Peyer's patch (tissue), 4 donors: ENCODE measurements at regions not wholly inside any gene's neighbourhood (a gene's known extent, or its start where the extent isn't known, plus 50 kb on each side); places are given as distances from the start of the nearest gene placed in this dataset.

Source experiments
- DNase-seq, 3 donors: peaks; one replicate each; pipeline ENCODE4 v3.0.0-alpha.2; 2017 to 2019
- H3K27ac ChIP-seq, 4 donors: fragments of 200-600 bp; sonication (generic); one replicate each; pipeline ENCODE4 v1.5.1; 2016 to 2019
- H3K27me3 ChIP-seq, 2 donors: fragments of 200-600 bp; sonication (generic); one replicate each; pipeline ENCODE4 v1.5.1; 2019
- H3K36me3 ChIP-seq, 3 donors: fragments of 200-600 bp; sonication (generic); one replicate each; pipeline ENCODE4 v1.5.1; 2016 to 2019
- H3K4me1 ChIP-seq, 4 donors: fragments of 200-600 bp; sonication (generic); one replicate each; pipeline ENCODE4 v1.5.1; 2016 to 2019
- H3K4me3 ChIP-seq, 4 donors: fragments of 200-600 bp; sonication (generic); 1 replicate in 3 of 4; 2 replicates in 1 of 4; pipeline ENCODE4 v1.5.1; 2016 to 2019; ENCODE audit warnings: mild to moderate bottlenecking in 1 of 4
- H3K9me3 ChIP-seq, 4 donors: fragments of 200-600 bp; sonication (generic); one replicate each; pipeline ENCODE4 v1.5.1; 2016 to 2019; ENCODE audit warnings: mild to moderate bottlenecking in 1 of 4
- CTCF ChIP-seq, 6 experiments: fragments of 450-650 bp in 4 of 6; fragments of 200-600 bp in 2 of 6; sonication (generic) in 1 of 6; IDR thresholded peaks; one replicate each; pipeline ENCODE4 v1.5.1; 2017 to 2019; ENCODE audit warnings: antibody characterized with exemption in 6 of 6, mild to moderate bottlenecking in 3 of 6, moderate library complexity in 1 of 6
- POLR2A ChIP-seq, 2 donors: fragments of 450-650 bp; IDR thresholded peaks; one replicate each; pipeline ENCODE4 v1.5.1; 2017; ENCODE audit warnings: antibody characterized with exemption in 2 of 2, mild to moderate bottlenecking in 2 of 2, moderate library complexity in 2 of 2

- DNase-seq, result no peak
- no peak overlapping the region for H3K27ac ChIP-seq
- TF ChIP-seq CTCF (IDR thresholded peaks at IDR 0.05) (no peak), POLR2A (IDR thresholded peaks at IDR 0.05) (no peak)
- no peaks in the 10 kb centered on the region for H3K4me1 ChIP-seq
- H3K9me3 ChIP-seq, result peaks cover 0 to 4% (median 0%) of the 10 kb centered on the region in 4 donors
- H3K36me3 ChIP-seq, result no peaks in the 10 kb centered on the region
- H3K4me3 ChIP-seq, result no peak overlapping the region
- no peaks in the 10 kb centered on the region for H3K27me3 ChIP-seq
Observed at GRCh38 chr6:21764989-21765388, 171.4 kb downstream of the SOX4 start.

- TF ChIP-seq POLR2A (IDR thresholded peaks at IDR 0.05) (no peak), CTCF (IDR thresholded peaks at IDR 0.05) (no peak)
- Histone ChIP-seq H3K9me3 (no peaks in the 10 kb centered on the region), H3K27ac (no peak overlapping the region), H3K27me3 (no peaks in the 10 kb centered on the region), H3K4me3 (no peak overlapping the region), H3K4me1 (peaks cover 0 to 3% (median 0%) of the 10 kb centered on the region in 4 donors), H3K36me3 (no peaks in the 10 kb centered on the region)
- no peak for DNase-seq
Observed at GRCh38 chr6:21767891-21768648, 174.5 kb downstream of the SOX4 start.

GRCh38 chr6:21769405-21769861, 175.9 kb downstream of the SOX4 start:
- no peak for DNase-seq
- TF ChIP-seq POLR2A (IDR thresholded peaks at IDR 0.05), result no peak
- no peak for TF ChIP-seq CTCF (IDR thresholded peaks at IDR 0.05)
- Histone ChIP-seq H3K36me3 (no peaks in the 10 kb centered on the region), H3K4me3 (no peak overlapping the region), H3K27me3 (no peaks in the 10 kb centered on the region), H3K4me1 (peaks cover 0 to 6% (median 0%) of the 10 kb centered on the region in 4 donors), H3K9me3 (no peaks in the 10 kb centered on the region), H3K27ac (peak overlapping the region in 2 of 4 donors; percentile 27 to 37)

- H3K27ac ChIP-seq, result peak overlapping the region in 1 of 4 donors; percentile 27
- no peaks in the 10 kb centered on the region for H3K36me3 ChIP-seq
Observed at GRCh38 chr6:21769968-21770367, 176.4 kb downstream of the SOX4 start.

GRCh38 chr6:21771626-21772320, 178.2 kb downstream of the SOX4 start:
- H3K4me3 ChIP-seq, result no peak overlapping the region

More at GRCh38 chr6:21769968-21770367, 176.4 kb downstream of the SOX4 start:
- no peak for TF ChIP-seq POLR2A (IDR thresholded peaks at IDR 0.05)
- no peak for TF ChIP-seq CTCF (IDR thresholded peaks at IDR 0.05)
- no peak for DNase-seq
- H3K9me3 ChIP-seq, result no peaks in the 10 kb centered on the region
- no peak overlapping the region for H3K4me3 ChIP-seq
- peaks cover 0 to 6% (median 0%) of the 10 kb centered on the region in 4 donors for H3K4me1 ChIP-seq
- no peaks in the 10 kb centered on the region for H3K27me3 ChIP-seq

More at GRCh38 chr6:21771626-21772320, 178.2 kb downstream of the SOX4 start:
- H3K36me3 ChIP-seq, result no peaks in the 10 kb centered on the region
- no peak for TF ChIP-seq CTCF (IDR thresholded peaks at IDR 0.05)
- TF ChIP-seq POLR2A (IDR thresholded peaks at IDR 0.05), result no peak
- no peak for DNase-seq
- no peaks in the 10 kb centered on the region for H3K9me3 ChIP-seq
- peaks cover 0 to 6% (median 0%) of the 10 kb centered on the region in 4 donors for H3K4me1 ChIP-seq
- no peak overlapping the region for H3K27ac ChIP-seq
- H3K27me3 ChIP-seq, result no peaks in the 10 kb centered on the region
